H1 (cell line): ENCODE measurements at regions not wholly inside any gene's neighbourhood (a gene's known extent, or its start where the extent isn't known, plus 50 kb on each side); places are given as distances from the start of the nearest gene placed in this dataset.

Source experiments
- BCL11A ChIP-seq, 2 experiments: IDR thresholded peaks; one replicate each; pipeline ENCODE4 v1.6.1; 2011; ENCODE audit warnings: low read depth in 2 of 2, low read length in 2 of 2, mild to moderate bottlenecking in 2 of 2
- CHD1 ChIP-seq: IDR thresholded peaks from 2 replicates; pipeline ENCODE4 v1.6.1; 2012; ENCODE audit warnings: low read depth, low read length, improper control_type of control experiment
- EZH2 ChIP-seq: fragments of 200-600 bp; sonication (generic); IDR thresholded peaks from 2 replicates; pipeline ENCODE4 v1.7.1; 2012; ENCODE audit warnings: low read depth, mild to moderate bottlenecking, moderate library complexity, low read length, inconsistent platforms; ENCODE audit not compliant: severe bottlenecking
- SIN3A ChIP-seq, 2 experiments: IDR thresholded peaks in 1 of 2; conservative IDR thresholded peaks in 1 of 2; 2 replicates each; pipeline ENCODE4 v1.6.1; 2011 to 2012; ENCODE audit warnings: low read length in 2 of 2, improper control_type of control experiment in 1 of 2, low read depth in 1 of 2, mild to moderate bottlenecking in 1 of 2
- SRF ChIP-seq: IDR thresholded peaks from 2 replicates; pipeline ENCODE4 v1.6.1; 2011; ENCODE audit warnings: mild to moderate bottlenecking, low read depth, low read length, moderate library complexity
- TCF12 ChIP-seq: IDR thresholded peaks from 2 replicates; pipeline ENCODE4 v1.6.1; 2011; ENCODE audit warnings: low read depth, mild to moderate bottlenecking, low read length
- USF2 ChIP-seq: IDR thresholded peaks from 2 replicates; pipeline ENCODE4 v1.6.1; 2011; ENCODE audit warnings: low read length, improper control_type of control experiment
- ZNF274 ChIP-seq: IDR thresholded peaks from 2 replicates; pipeline ENCODE4 v1.7.0; 2012; ENCODE audit warnings: low read length, borderline replicate concordance; ENCODE audit errors: extremely low read depth

GRCh38 chr1:37262439-37263170 lies 211.8 kb upstream of the ZC3H12A start (continued):
- TF ChIP-seq SRF (no peak), ZNF274 (no peak), USF2 (no peak), SIN3A (conservative IDR thresholded peaks at IDR 0.05 in 1 of 2, IDR thresholded peaks at IDR 0.05 in 1 of 2; ENCODE audit: low read depth in 1 of 2, low read length in 2 of 2) (no peak), EZH2 (no peak), TCF12 (no peak), CHD1 (no peak), BCL11A (IDR thresholded peaks at IDR 0.05; ENCODE audit: low read depth in 2 of 2, low read length in 2 of 2) (no peak)
